GM18507 (cell line): ENCODE measurements at regions not wholly inside any gene's neighbourhood (a gene's known extent, or its start where the extent isn't known, plus 50 kb on each side); places are given as distances from the start of the nearest gene placed in this dataset.
"Not testable (repeated sequence)": the region's sequence is repeated elsewhere in the genome, so short reads cannot be mapped to it uniquely, and the experiment has no call there.

Source experiments
- DNase-seq: peaks from one replicate; pipeline ENCODE4 v3.0.0; 2011; ENCODE audit warnings: low read depth; ENCODE audit not compliant: insufficient read length; ENCODE audit errors: extremely low spot score
- FAIRE-seq: peaks from 2 replicates; lab custom pipeline; 2011; peaks lifted over from hg19 to GRCh38; lab: Jason Lieb, UNC

GRCh38 chr12:88839486-88839885, 259.2 kb upstream of the KITLG start:
- DNase-seq (no peak), FAIRE-seq (no peak)

GRCh38 chr12:88836156-88836555, 255.9 kb upstream of the KITLG start:
- FAIRE-seq (no peak), DNase-seq (no peak)

- DNase-seq (no peak), FAIRE-seq (no peak)
Observed at GRCh38 chr12:88834226-88834625, 254.0 kb upstream of the KITLG start.

- DNase-seq (no peak), FAIRE-seq (no peak)
Observed at GRCh38 chr12:88833641-88834116, 253.4 kb upstream of the KITLG start.

- not testable (repeated sequence) for FAIRE-seq, DNase-seq
Observed at GRCh38 chr12:88828537-88828936, 248.3 kb upstream of the KITLG start.

- DNase-seq (no peak), FAIRE-seq (no peak)
Observed at GRCh38 chr12:88820012-88820411, 239.7 kb upstream of the KITLG start.

- FAIRE-seq, result no peak
- no peak for DNase-seq
Observed at GRCh38 chr12:88816201-88816600, 235.9 kb upstream of the KITLG start.

- FAIRE-seq (no peak), DNase-seq (no peak)
Observed at GRCh38 chr12:88814779-88815178, 234.5 kb upstream of the KITLG start.

- no peak for DNase-seq
- no peak for FAIRE-seq
Observed at GRCh38 chr12:88812610-88813009, 232.3 kb upstream of the KITLG start.

GRCh38 chr12:88810806-88811205, 230.5 kb upstream of the KITLG start:
- no peak for DNase-seq
- no peak for FAIRE-seq

GRCh38 chr12:88809841-88810240, 229.6 kb upstream of the KITLG start:
- FAIRE-seq, DNase-seq: not testable (repeated sequence)

GRCh38 chr12:88805692-88806091, 225.4 kb upstream of the KITLG start:
- DNase-seq (no peak), FAIRE-seq (no peak)

GRCh38 chr12:88805286-88805685, 225.0 kb upstream of the KITLG start:
- no peak for DNase-seq
- no peak for FAIRE-seq

- DNase-seq (no peak), FAIRE-seq (no peak)
Observed at GRCh38 chr12:88802096-88802706, 221.9 kb upstream of the KITLG start.

GRCh38 chr12:88801227-88802095, 221.2 kb upstream of the KITLG start:
- DNase-seq, result no peak
- no peak for FAIRE-seq

- no peak for DNase-seq
- FAIRE-seq, result no peak
Observed at GRCh38 chr12:88793096-88793495, 212.8 kb upstream of the KITLG start.

- DNase-seq, result no peak
- no peak for FAIRE-seq
Observed at GRCh38 chr12:88790231-88790630, 210.0 kb upstream of the KITLG start.

GRCh38 chr12:88784166-88784565, 203.9 kb upstream of the KITLG start:
- FAIRE-seq, result no peak
- DNase-seq, result no peak

GRCh38 chr12:88782351-88782750, 202.1 kb upstream of the KITLG start:
- no peak for FAIRE-seq
- DNase-seq, result no peak

- FAIRE-seq (no peak), DNase-seq (no peak)
Observed at GRCh38 chr12:88781909-88782308, 201.6 kb upstream of the KITLG start.

- DNase-seq (no peak), FAIRE-seq (no peak)
Observed at GRCh38 chr12:88778064-88778463, 197.8 kb upstream of the KITLG start.
